ENCODE measurements at regions not wholly inside any gene's neighbourhood (a gene's known extent, or its start where the extent isn't known, plus 50 kb on each side); places are given as distances from the start of the nearest gene placed in this dataset.
"Not testable (repeated sequence)": the region's sequence is repeated elsewhere in the genome, so short reads cannot be mapped to it uniquely, and the experiment has no call there.

DNA sequence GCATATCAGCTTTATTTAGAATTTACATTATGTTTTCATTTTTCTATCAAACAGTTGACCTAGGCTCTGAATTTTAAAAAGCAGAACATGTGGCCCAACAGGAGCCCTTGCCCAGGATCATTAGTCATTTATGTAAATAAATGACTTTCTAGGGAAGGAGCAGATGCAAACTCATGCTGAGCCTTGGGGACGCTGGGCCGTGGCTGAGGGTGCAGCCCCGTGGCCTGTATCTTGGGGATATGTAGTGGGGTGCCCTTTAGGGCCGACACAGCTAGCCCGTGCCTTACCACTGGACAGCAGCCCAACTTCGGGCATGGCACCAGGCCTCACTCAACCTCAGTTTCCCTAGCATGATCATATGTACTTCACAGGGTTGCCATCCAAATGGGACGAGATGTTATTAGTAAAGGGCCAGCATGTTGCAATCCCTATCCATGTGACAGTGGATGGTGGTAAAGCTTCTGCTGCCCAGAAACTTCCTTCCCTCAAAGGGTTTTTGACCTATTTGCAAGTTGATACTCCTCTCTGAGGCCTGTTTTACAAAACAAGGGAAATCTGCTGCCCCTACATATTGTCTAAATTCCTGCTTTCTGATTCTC lies 357.9 kb downstream of the ANAPC1 start:
- intact Hi-C loops (cut with micrococcal nuclease); H3K9ac ChIP-seq (replicated peaks; ENCODE audit: extremely low read depth, insufficient read depth, low read length); DNase-seq (ENCODE audit: low read depth, low spot score); POLR2A ChIA-PET; H3K4me1 ChIP-seq (ENCODE audit: control insufficient read depth, extremely low read depth, insufficient read depth, low read length); CTCF ChIA-PET; H3K4me2 ChIP-seq (ENCODE audit: insufficient read depth, low read length); H3K9me3 ChIP-seq (replicated peaks; ENCODE audit: control insufficient read depth, insufficient read depth, low read length); H3K36me3 ChIP-seq (ENCODE audit: control insufficient read depth in 2 of 2, extremely low read depth in 1 of 2, insufficient read depth in 2 of 2, low read length in 2 of 2); H4K20me1 ChIP-seq (replicated peaks; ENCODE audit: control insufficient read depth, extremely low read depth, insufficient read depth, low read length); H3K4me3 ChIP-seq (replicated peaks in 1 of 3; ENCODE audit: insufficient read depth in 1 of 3, low read depth in 1 of 3, low read length in 3 of 3); H3K27me3 ChIP-seq (ENCODE audit: control insufficient read depth in 2 of 2, insufficient read depth in 2 of 2, low read length in 2 of 2); H3K79me2 ChIP-seq (ENCODE audit: control insufficient read depth, insufficient read depth, low read length); BruUV-seq (replicated peaks); H3K9me1 ChIP-seq (replicated peaks; ENCODE audit: control insufficient read depth, extremely low read depth, insufficient read depth, low read length); H3K27ac ChIP-seq (ENCODE audit: insufficient read depth, low read depth, low read length); H2AFZ ChIP-seq (ENCODE audit: low read depth, low read length); dilution Hi-C loops (cut with MboI; ENCODE audit: extremely low pct_ligation_motif_present, low sequenced_read_pairs): not testable (repeated sequence)
- peak; percentile 87 for FAIRE-seq

DNA sequence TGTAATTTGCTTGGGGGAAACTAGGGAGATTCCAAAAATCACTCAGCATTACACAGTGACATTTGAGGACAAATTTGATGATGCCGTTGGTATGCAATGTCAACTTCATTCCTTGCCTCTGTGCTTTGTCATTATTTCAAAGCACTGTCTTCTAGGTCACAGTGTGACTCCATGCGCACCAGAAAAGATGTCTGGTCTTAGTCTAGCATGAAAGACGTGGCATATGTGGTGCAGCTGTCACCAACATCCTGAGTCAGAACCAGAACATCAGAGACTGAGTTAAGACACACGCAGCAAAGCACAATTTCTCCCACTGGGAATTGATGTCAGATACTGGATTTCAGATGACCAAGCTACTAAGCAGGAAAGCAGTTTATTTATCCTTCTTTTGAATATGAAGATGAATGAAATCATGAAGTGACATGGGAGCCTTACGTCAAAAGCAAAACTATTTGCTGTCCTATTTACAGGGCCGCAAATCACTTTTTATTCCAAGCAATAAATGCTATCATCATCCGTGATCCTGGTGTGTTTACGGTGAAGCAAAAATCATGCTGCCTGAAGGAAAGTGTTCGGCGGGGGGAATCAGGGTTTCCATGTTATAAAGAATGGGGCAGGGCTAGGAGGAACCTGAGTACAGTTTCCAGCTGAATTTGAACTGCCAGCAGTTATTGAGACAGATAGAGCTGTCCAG lies 356.1 kb downstream of the ANAPC1 start:
- POLR2A ChIA-PET; H3K9ac ChIP-seq (replicated peaks; ENCODE audit: extremely low read depth, insufficient read depth, low read length); H3K79me2 ChIP-seq (ENCODE audit: control insufficient read depth, insufficient read depth, low read length); H3K27me3 ChIP-seq (ENCODE audit: control insufficient read depth in 2 of 2, insufficient read depth in 2 of 2, low read length in 2 of 2); H2AFZ ChIP-seq (ENCODE audit: low read depth, low read length); H3K4me2 ChIP-seq (ENCODE audit: insufficient read depth, low read length); dilution Hi-C loops (cut with MboI; ENCODE audit: extremely low pct_ligation_motif_present, low sequenced_read_pairs); H3K36me3 ChIP-seq (ENCODE audit: control insufficient read depth in 2 of 2, extremely low read depth in 1 of 2, insufficient read depth in 2 of 2, low read length in 2 of 2); intact Hi-C loops (cut with micrococcal nuclease); H4K20me1 ChIP-seq (replicated peaks; ENCODE audit: control insufficient read depth, extremely low read depth, insufficient read depth, low read length); H3K4me1 ChIP-seq (ENCODE audit: control insufficient read depth, extremely low read depth, insufficient read depth, low read length); H3K27ac ChIP-seq (ENCODE audit: insufficient read depth, low read depth, low read length); BruUV-seq (replicated peaks); DNase-seq (ENCODE audit: low read depth, low spot score); H3K4me3 ChIP-seq (replicated peaks in 1 of 3; ENCODE audit: insufficient read depth in 1 of 3, low read depth in 1 of 3, low read length in 3 of 3); H3K9me1 ChIP-seq (replicated peaks; ENCODE audit: control insufficient read depth, extremely low read depth, insufficient read depth, low read length); CTCF ChIA-PET; H3K9me3 ChIP-seq (replicated peaks; ENCODE audit: control insufficient read depth, insufficient read depth, low read length): not testable (repeated sequence)
- FAIRE-seq = peak; percentile 59

DNA sequence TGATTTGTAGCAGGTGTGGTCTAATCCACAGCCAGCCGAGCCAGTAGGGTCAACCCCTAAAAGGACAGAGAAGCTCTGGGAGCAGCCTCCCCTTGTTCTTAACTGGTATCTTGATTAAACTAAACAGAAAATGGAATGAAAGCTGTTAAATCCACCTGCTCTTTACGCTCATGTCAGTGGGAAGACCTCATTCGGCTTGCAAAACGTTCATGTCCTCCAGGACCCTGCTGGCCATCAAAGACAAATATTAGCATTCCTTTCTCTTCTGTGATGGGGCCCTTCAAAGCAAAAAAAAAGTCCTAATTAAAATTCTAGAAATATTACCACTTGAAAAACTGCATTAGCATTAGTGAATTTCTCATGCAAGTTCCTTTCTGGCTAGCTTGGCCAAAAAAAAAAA lies 355.0 kb downstream of the ANAPC1 start:
- intact Hi-C loops (cut with micrococcal nuclease); BruUV-seq (replicated peaks); H3K4me2 ChIP-seq (ENCODE audit: insufficient read depth, low read length); H3K4me3 ChIP-seq (replicated peaks in 1 of 3; ENCODE audit: insufficient read depth in 1 of 3, low read depth in 1 of 3, low read length in 3 of 3); DNase-seq (ENCODE audit: low read depth, low spot score); H3K9ac ChIP-seq (replicated peaks; ENCODE audit: extremely low read depth, insufficient read depth, low read length); H3K36me3 ChIP-seq (ENCODE audit: control insufficient read depth in 2 of 2, extremely low read depth in 1 of 2, insufficient read depth in 2 of 2, low read length in 2 of 2); H3K9me1 ChIP-seq (replicated peaks; ENCODE audit: control insufficient read depth, extremely low read depth, insufficient read depth, low read length); H3K4me1 ChIP-seq (ENCODE audit: control insufficient read depth, extremely low read depth, insufficient read depth, low read length); CTCF ChIA-PET; H3K27ac ChIP-seq (ENCODE audit: insufficient read depth, low read depth, low read length); dilution Hi-C loops (cut with MboI; ENCODE audit: extremely low pct_ligation_motif_present, low sequenced_read_pairs); H2AFZ ChIP-seq (ENCODE audit: low read depth, low read length); POLR2A ChIA-PET; H4K20me1 ChIP-seq (replicated peaks; ENCODE audit: control insufficient read depth, extremely low read depth, insufficient read depth, low read length); H3K27me3 ChIP-seq (ENCODE audit: control insufficient read depth in 2 of 2, insufficient read depth in 2 of 2, low read length in 2 of 2); FAIRE-seq; H3K79me2 ChIP-seq (ENCODE audit: control insufficient read depth, insufficient read depth, low read length); H3K9me3 ChIP-seq (replicated peaks; ENCODE audit: control insufficient read depth, insufficient read depth, low read length): not testable (repeated sequence)

DNA sequence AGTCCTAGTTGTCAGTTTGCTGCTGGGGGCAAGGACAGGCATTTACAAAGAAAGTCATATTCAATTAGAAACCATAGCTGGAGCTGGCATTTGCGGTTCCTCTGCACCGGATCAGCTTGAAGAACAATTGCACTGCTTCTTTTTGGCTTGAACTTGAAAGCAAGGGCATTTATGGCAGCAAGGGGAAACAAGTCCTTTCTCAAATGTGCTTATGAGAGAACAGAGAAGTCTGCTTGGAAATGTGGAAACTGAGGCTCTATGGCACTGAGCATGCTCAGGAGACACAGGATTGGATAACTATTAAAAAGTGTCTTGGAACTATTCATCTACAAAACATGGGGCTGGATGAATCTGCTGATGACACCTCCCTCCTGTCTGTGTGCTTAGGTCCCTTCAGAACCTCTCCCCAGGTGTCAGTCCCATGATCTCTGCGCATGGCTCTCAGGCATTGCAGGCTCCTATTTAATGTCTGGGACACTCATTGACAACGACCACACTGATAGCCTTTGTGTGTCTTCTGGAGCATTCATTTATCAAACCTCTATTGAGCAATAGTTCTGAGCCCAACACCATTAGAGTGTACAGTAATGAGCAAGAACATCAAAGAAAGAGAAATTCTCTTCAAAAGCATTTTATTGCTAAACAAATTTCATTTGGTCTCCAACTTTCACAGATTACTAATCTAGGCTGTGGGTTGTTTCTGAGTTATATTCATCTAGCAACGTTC lies 353.6 kb downstream of the ANAPC1 start:
- H3K9me1 ChIP-seq (replicated peaks; ENCODE audit: control insufficient read depth, extremely low read depth, insufficient read depth, low read length); POLR2A ChIA-PET; intact Hi-C loops (cut with micrococcal nuclease); FAIRE-seq; H3K27ac ChIP-seq (ENCODE audit: insufficient read depth, low read depth, low read length); DNase-seq (ENCODE audit: low read depth, low spot score); H3K79me2 ChIP-seq (ENCODE audit: control insufficient read depth, insufficient read depth, low read length); H3K9me3 ChIP-seq (replicated peaks; ENCODE audit: control insufficient read depth, insufficient read depth, low read length); H3K27me3 ChIP-seq (ENCODE audit: control insufficient read depth in 2 of 2, insufficient read depth in 2 of 2, low read length in 2 of 2); H3K4me1 ChIP-seq (ENCODE audit: control insufficient read depth, extremely low read depth, insufficient read depth, low read length); H3K4me3 ChIP-seq (replicated peaks in 1 of 3; ENCODE audit: insufficient read depth in 1 of 3, low read depth in 1 of 3, low read length in 3 of 3); H3K4me2 ChIP-seq (ENCODE audit: insufficient read depth, low read length); H4K20me1 ChIP-seq (replicated peaks; ENCODE audit: control insufficient read depth, extremely low read depth, insufficient read depth, low read length); CTCF ChIA-PET; H3K36me3 ChIP-seq (ENCODE audit: control insufficient read depth in 2 of 2, extremely low read depth in 1 of 2, insufficient read depth in 2 of 2, low read length in 2 of 2); H3K9ac ChIP-seq (replicated peaks; ENCODE audit: extremely low read depth, insufficient read depth, low read length); BruUV-seq (replicated peaks); dilution Hi-C loops (cut with MboI; ENCODE audit: extremely low pct_ligation_motif_present, low sequenced_read_pairs); H2AFZ ChIP-seq (ENCODE audit: low read depth, low read length): not testable (repeated sequence)
